HG02763 (cell line): ENCODE measurements at regions not wholly inside any gene's neighbourhood (a gene's known extent, or its start where the extent isn't known, plus 50 kb on each side); places are given as distances from the start of the nearest gene placed in this dataset.

Experiments used
- ATAC-seq: cut with Tn5 transposase; IDR thresholded peaks from one replicate; pipeline ENCODE4 v1.9.1; 2021; ENCODE audit warnings: mild to moderate bottlenecking, moderate library complexity; ENCODE audit not compliant: unreplicated experiment

- no peak for ATAC-seq
Measured at GRCh38 chrX:109926743-109927662, 75.9 kb upstream of the TMEM164 start.

- ATAC-seq: no peak
Measured at GRCh38 chrX:109927663-109928273, 75.1 kb upstream of the TMEM164 start.

- ATAC-seq: no peak
Measured at GRCh38 chrX:109928596-109929335, 74.1 kb upstream of the TMEM164 start.

GRCh38 chrX:109931677-109932076 lies 71.2 kb upstream of the TMEM164 start:
- no peak for ATAC-seq

- no peak for ATAC-seq
Measured at GRCh38 chrX:109934434-109934833, 68.5 kb upstream of the TMEM164 start.

GRCh38 chrX:109934935-109935334 lies 68.0 kb upstream of the TMEM164 start:
- no peak for ATAC-seq

GRCh38 chrX:109936114-109936513 lies 66.8 kb upstream of the TMEM164 start:
- no peak for ATAC-seq

GRCh38 chrX:109936598-109936997 lies 66.3 kb upstream of the TMEM164 start:
- no peak for ATAC-seq

- ATAC-seq: no peak
Measured at GRCh38 chrX:109939498-109939897, 63.4 kb upstream of the TMEM164 start.

GRCh38 chrX:109940411-109940810 lies 62.5 kb upstream of the TMEM164 start:
- no peak for ATAC-seq

GRCh38 chrX:109943092-109943739 lies 59.7 kb upstream of the TMEM164 start:
- ATAC-seq: no peak

GRCh38 chrX:109943740-109944092 lies 59.2 kb upstream of the TMEM164 start:
- no peak for ATAC-seq

GRCh38 chrX:109952050-109952449 lies 50.9 kb upstream of the TMEM164 start:
- no peak for ATAC-seq

GRCh38 chrX:109952985-109953905 lies 49.7 kb upstream of the TMEM164 start:
- ATAC-seq: peak; percentile 67
